ENCODE measurements at regions not wholly inside any gene's neighbourhood (a gene's known extent, or its start where the extent isn't known, plus 50 kb on each side); places are given as distances from the start of the nearest gene placed in this dataset.
"Not testable (repeated sequence)": the region's sequence is repeated elsewhere in the genome, so short reads cannot be mapped to it uniquely, and the experiment has no call there.

- DNase-seq, result no peak
Observed at GRCh38 chr11:101291279-101291678, 161.7 kb upstream of the PGR start.

GRCh38 chr11:101288392-101288791 lies 158.8 kb upstream of the PGR start:
- no peak for DNase-seq

DNA sequence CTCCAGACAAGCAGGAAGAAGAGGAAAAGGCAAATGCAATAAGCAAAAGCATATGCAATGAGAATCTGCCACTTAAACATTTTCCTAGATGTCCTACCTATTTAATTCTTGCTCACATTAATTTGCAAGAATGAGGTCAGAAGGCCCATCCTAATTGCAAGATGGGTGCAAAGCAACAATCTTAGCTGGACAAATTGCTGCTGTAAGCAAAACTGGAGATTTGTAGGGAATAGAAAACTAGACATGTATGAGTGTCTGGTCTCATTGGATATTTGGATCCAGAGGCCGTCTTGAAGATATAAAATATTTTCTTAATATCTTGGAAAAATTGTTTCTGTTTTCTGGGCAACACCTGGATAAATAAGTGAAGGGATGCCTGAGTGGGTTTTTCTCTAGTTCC lies 150.1 kb upstream of the PGR start:
- no peak for DNase-seq

- DNase-seq, result no peak
Observed at GRCh38 chr11:101278286-101278685, 148.7 kb upstream of the PGR start.

- no peak for DNase-seq
Observed at GRCh38 chr11:101277036-101277435, 147.4 kb upstream of the PGR start.

- DNase-seq, result no peak
Observed at GRCh38 chr11:101269990-101270660, 140.5 kb upstream of the PGR start.

DNA sequence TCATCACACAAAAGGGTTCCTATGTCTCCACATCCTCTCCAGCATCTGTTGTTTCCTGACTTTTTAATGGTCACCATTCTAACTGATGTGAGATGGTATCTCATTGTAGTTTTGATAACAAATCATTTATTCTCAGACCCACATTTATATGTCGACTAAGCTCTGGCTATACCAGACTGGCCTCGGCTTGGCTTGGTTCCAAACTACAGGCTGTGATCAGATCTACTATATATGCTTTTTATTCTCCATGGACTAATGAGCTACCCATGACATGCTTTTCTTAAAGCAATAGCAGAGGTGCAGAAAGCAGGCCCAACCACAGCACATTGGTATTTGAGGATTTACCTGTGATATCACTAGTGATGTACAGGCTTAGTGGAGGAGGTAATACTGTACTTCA lies 139.8 kb upstream of the PGR start:
- no peak for DNase-seq

GRCh38 chr11:101267654-101268053 lies 138.0 kb upstream of the PGR start:
- no peak for DNase-seq

DNA sequence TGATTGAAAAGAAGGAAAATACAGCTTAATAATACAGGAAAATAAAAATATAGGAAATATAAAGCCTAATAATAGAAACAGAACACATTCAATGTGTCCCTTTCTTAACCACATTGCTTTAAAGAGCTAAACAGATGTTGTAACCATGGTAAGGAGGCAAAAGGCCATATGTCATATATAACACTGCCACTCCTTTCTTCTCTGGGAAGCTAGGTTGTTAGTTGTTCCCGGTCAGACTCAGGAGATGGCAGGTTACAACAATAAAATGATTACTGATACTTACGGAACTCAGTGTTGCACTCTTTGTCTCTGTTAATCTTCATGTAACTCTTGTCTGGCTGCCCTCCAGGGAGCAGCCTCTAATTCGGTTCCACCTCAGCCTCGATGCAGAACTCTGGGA lies 134.7 kb upstream of the PGR start:
- no peak for DNase-seq

- DNase-seq, result no peak
Observed at GRCh38 chr11:101262995-101263394, 133.4 kb upstream of the PGR start.

GRCh38 chr11:101262258-101262657 lies 132.6 kb upstream of the PGR start:
- no peak for DNase-seq

DNA sequence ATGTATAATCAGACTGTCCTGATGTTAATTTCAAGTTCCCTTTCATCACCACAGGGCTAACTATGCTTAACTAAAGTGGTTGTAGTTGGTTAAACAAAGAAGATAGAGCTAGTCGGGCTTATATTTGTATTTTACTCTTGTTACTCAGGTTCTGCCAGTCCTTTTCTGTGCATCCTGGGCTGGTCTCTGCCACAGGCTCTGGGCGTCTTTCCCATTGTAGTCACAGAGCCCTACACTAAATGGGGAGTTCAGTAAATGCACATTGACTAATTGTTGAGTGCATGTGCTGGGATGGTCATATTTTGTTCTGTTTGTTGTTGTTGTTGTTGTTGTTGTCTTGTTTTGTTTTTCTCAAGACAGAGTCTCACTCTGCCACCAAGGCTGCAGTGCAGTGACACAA lies 125.4 kb upstream of the PGR start:
- no peak for DNase-seq

DNA sequence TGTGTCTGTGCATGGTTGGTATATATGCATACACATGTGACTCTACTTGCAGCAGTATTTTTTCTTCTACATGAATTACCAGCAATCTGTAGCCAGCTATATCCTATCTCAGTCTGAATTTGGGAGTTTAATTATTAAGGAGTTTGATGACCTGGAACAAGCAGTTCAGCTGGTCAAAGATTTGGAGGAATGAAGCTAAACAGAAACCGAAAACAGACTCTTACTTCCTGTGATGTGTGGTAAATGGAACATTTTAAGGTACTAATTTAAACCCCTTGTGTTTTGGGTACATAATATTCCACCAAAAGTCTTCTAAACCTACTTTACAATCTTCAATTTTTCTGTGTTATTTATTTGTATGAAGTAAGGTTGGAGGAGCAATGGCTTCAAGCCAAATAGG lies 124.4 kb upstream of the PGR start:
- no peak for DNase-seq

- not testable (repeated sequence) for DNase-seq
Observed at GRCh38 chr11:101245635-101246034, 116.0 kb upstream of the PGR start.

DNA sequence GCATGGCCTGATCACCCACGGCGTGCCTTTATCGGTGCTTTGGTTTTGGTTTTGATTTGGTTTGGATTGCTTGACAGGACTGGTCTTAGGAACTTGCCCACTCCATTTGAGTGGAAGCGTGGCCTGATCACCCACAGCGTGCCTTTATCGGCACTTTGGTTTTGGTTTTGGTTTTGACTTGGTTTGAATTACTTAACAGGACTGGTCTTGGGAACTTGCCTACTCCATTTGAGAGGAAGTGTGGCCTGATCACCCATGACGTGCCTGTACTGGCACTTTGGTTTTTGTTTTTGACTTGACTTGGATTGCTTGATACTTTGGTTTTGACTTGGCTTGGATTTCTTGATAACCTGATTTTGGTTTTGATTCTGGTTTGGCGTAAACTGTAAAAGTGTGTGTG lies 115.5 kb upstream of the PGR start:
- not testable (repeated sequence) for DNase-seq

DNA sequence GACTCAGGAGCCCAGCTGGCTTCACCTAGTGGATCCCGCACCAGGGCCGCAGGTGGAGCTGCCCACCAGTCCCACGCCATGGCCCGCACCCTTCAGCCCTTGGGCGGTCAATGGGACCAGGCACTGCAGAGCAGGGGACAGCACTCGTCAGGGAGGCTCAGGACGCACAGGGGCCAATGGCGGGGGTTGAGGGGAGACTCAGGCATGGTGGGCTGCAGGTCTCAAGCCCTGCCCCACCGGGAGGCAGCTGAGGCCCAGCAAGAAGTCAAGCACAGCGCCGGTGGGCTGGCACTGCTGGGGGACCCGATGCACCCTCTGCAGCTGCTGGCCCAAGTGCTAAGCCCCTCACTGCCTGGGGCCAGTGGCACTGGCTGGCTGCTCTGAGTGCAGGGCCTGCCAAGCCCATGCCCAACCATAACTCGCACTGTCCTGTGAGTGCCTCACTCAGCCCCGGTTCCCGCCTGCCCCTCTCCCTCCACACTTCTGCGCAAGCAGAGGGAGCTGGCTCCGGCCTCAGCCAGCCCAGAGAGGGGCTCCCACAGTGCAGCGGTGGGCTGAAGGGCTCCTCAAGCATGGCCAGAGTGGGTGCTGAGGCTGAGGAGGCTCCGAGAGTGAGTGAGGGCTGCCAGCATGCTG lies 111.7 kb upstream of the PGR start:
- no peak for DNase-seq

DNA sequence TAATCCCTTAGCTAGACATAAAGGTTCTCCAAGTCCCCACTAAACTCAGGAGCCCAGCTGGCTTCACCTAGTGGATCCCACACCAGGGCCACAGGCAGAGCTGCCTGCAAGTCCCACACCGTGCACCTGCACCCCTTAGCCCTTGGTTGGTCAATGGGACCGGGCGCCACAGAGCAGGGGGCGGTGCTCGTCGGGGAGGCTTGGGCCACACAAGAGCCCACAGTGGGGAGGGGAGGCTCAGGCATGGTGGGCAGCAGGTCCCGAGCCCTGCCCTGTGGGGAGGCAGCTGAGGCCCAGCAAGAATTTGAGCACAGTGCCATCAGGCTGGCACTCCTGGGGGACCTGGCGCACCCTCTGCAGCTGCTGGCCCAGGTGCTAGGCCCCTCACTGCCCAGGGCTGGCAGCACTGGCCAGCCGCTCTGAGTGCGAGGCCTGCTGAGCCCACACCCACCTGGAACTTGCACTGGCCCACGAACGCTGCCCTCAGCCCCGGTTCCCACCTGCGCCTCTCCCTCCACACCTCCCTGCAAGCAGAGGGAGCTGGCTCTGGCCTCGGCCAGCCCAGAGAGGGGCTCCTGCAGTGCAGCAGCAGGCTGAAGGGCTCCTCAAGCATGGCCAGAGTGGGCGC lies 101.7 kb upstream of the PGR start:
- DNase-seq, result not testable (repeated sequence)

DNA sequence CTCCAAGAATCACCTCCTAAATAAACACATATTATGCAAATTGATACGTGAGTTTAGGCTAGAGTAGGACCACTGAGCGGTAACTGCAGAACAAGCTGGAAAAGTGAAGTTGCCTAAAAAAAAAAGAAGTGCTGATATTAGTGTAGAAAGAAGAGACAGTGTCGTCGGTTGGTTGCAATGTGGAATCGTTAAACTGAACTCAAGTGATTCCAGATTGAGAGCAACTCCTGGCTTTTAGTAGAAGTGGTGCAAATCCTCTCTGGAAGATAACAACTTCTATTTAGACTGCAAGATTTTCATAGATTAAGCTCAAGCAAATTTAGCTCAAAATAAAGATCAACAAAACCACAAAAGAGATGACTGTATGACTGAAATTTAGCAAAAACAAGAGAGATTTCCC lies 97.0 kb upstream of the PGR start:
- no peak for DNase-seq

GRCh38 chr11:101224221-101224620 lies 94.6 kb upstream of the PGR start:
- DNase-seq, result no peak

DNA sequence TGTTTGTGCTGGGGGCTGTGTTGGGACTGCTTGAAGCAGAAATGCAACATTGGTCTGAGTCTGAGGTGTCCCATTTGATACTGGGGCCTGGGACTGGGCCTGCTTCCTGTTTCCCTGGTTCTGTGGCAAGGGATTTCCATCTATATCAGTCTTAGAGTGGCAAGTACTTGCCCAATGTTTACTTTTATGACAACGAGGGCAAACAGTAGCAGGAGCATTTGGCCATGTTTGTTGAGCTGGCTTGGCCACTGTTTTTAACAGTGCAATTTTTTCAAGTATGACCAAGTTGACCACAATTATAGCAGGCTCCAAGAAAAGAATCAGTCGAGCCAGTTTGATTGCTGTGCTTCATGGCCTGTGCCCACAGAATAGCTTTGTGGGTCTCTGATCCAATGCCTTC lies 88.5 kb upstream of the PGR start:
- not testable (repeated sequence) for DNase-seq

GRCh38 chr11:101216091-101216490 lies 86.5 kb upstream of the PGR start:
- DNase-seq, result not testable (repeated sequence)

DNA sequence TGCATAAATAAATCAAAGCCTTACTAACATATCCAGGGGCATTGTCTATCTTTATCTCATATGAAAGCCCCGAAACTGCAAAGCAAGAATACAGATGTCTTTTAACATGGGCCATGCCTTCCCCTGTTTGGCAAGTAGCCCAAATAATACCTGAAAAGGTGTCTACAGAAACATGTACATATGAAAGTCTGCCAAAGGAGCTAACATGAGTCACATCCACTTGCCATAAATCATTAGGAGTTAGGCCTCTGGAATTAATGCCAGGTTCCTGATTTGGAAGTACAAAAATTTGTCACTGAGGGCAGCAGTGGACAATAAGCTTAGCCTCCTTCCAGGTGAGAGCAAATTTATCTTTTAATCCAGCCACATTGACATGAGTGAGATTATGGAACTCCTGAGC lies 85.5 kb upstream of the PGR start:
- DNase-seq, result no peak

- DNase-seq, result no peak
Observed at GRCh38 chr11:101211407-101211975, 81.9 kb upstream of the PGR start.

- DNase-seq, result no peak
Observed at GRCh38 chr11:101202614-101203013, 73.0 kb upstream of the PGR start.
